ENCODE measurements at regions not wholly inside any gene's neighbourhood (a gene's known extent, or its start where the extent isn't known, plus 50 kb on each side); places are given as distances from the start of the nearest gene placed in this dataset.
"Not testable (repeated sequence)": the region's sequence is repeated elsewhere in the genome, so short reads cannot be mapped to it uniquely, and the experiment has no call there.

GRCh38 chr14:19158588-19158987, 191.4 kb downstream of the POTEM start:
- H3K4me3 Mint-ChIP-seq, CTCF ChIA-PET: not testable (repeated sequence)

GRCh38 chr14:19159003-19159625, 191.9 kb downstream of the POTEM start:
- CTCF ChIA-PET, H3K4me1 Mint-ChIP-seq, H3K27ac Mint-ChIP-seq, H3K36me3 Mint-ChIP-seq, H3K4me3 Mint-ChIP-seq, H3K9me3 Mint-ChIP-seq, DNase-seq, H3K27me3 Mint-ChIP-seq: not testable (repeated sequence)

More at GRCh38 chr14:19158588-19158987, 191.4 kb downstream of the POTEM start:
- H3K4me1 Mint-ChIP-seq, DNase-seq, H3K27me3 Mint-ChIP-seq, H3K9me3 Mint-ChIP-seq, H3K27ac Mint-ChIP-seq, H3K36me3 Mint-ChIP-seq: not testable (repeated sequence)

GRCh38 chr14:19160379-19160778, 193.1 kb downstream of the POTEM start:
- not testable (repeated sequence) for DNase-seq, H3K4me1 Mint-ChIP-seq, H3K4me3 Mint-ChIP-seq

GRCh38 chr14:19161251-19162033, 194.2 kb downstream of the POTEM start:
- CTCF ChIA-PET, H3K4me1 Mint-ChIP-seq, H3K4me3 Mint-ChIP-seq, H3K27me3 Mint-ChIP-seq, H3K36me3 Mint-ChIP-seq, H3K27ac Mint-ChIP-seq, H3K9me3 Mint-ChIP-seq: not testable (repeated sequence)
- DNase-seq = peak; percentile 20

More at GRCh38 chr14:19160379-19160778, 193.1 kb downstream of the POTEM start:
- H3K36me3 Mint-ChIP-seq, H3K27me3 Mint-ChIP-seq, CTCF ChIA-PET, H3K27ac Mint-ChIP-seq, H3K9me3 Mint-ChIP-seq: not testable (repeated sequence)

GRCh38 chr14:19162034-19162706, 194.9 kb downstream of the POTEM start:
- DNase-seq = peak; percentile 16
- H3K27ac Mint-ChIP-seq, H3K36me3 Mint-ChIP-seq, H3K4me1 Mint-ChIP-seq, H3K4me3 Mint-ChIP-seq, H3K27me3 Mint-ChIP-seq, CTCF ChIA-PET: not testable (repeated sequence)
- H3K9me3 Mint-ChIP-seq = peaks cover 10% of the 10 kb centered on the region

GRCh38 chr14:19162920-19163319, 195.7 kb downstream of the POTEM start:
- DNase-seq, H3K27me3 Mint-ChIP-seq, H3K36me3 Mint-ChIP-seq, H3K4me3 Mint-ChIP-seq, CTCF ChIA-PET, H3K4me1 Mint-ChIP-seq, H3K27ac Mint-ChIP-seq: not testable (repeated sequence)
- peaks cover 16% of the 10 kb centered on the region for H3K9me3 Mint-ChIP-seq

- H3K27ac Mint-ChIP-seq, DNase-seq, H3K4me1 Mint-ChIP-seq, H3K4me3 Mint-ChIP-seq, H3K27me3 Mint-ChIP-seq, H3K36me3 Mint-ChIP-seq, CTCF ChIA-PET: not testable (repeated sequence)
- H3K9me3 Mint-ChIP-seq = peaks cover 20% of the 10 kb centered on the region
Observed at GRCh38 chr14:19163891-19164290, 196.7 kb downstream of the POTEM start.

- H3K36me3 Mint-ChIP-seq, H3K27me3 Mint-ChIP-seq, H3K27ac Mint-ChIP-seq, H3K4me1 Mint-ChIP-seq, DNase-seq, CTCF ChIA-PET, H3K4me3 Mint-ChIP-seq: not testable (repeated sequence)
- H3K9me3 Mint-ChIP-seq = peaks cover 24% of the 10 kb centered on the region
Observed at GRCh38 chr14:19164426-19164825, 197.2 kb downstream of the POTEM start.

GRCh38 chr14:19166056-19166455, 198.8 kb downstream of the POTEM start:
- DNase-seq, H3K27ac Mint-ChIP-seq, H3K36me3 Mint-ChIP-seq, H3K4me3 Mint-ChIP-seq, H3K27me3 Mint-ChIP-seq, H3K4me1 Mint-ChIP-seq, CTCF ChIA-PET: not testable (repeated sequence)
- peaks cover 29% of the 10 kb centered on the region for H3K9me3 Mint-ChIP-seq

- DNase-seq, H3K27ac Mint-ChIP-seq, CTCF ChIA-PET, H3K27me3 Mint-ChIP-seq, H3K36me3 Mint-ChIP-seq, H3K4me1 Mint-ChIP-seq, H3K4me3 Mint-ChIP-seq: not testable (repeated sequence)
- H3K9me3 Mint-ChIP-seq = peaks cover 23% of the 10 kb centered on the region
Observed at GRCh38 chr14:19167454-19168190, 200.4 kb downstream of the POTEM start.

- CTCF ChIA-PET, H3K27me3 Mint-ChIP-seq, H3K27ac Mint-ChIP-seq, H3K4me3 Mint-ChIP-seq, DNase-seq, H3K36me3 Mint-ChIP-seq, H3K4me1 Mint-ChIP-seq: not testable (repeated sequence)
- H3K9me3 Mint-ChIP-seq = peaks cover 23% of the 10 kb centered on the region
Observed at GRCh38 chr14:19168261-19168660, 201.0 kb downstream of the POTEM start.

GRCh38 chr14:19169561-19170362, 202.5 kb downstream of the POTEM start:
- H3K27ac Mint-ChIP-seq, H3K4me1 Mint-ChIP-seq, H3K36me3 Mint-ChIP-seq, H3K27me3 Mint-ChIP-seq, DNase-seq, H3K4me3 Mint-ChIP-seq, CTCF ChIA-PET: not testable (repeated sequence)
- H3K9me3 Mint-ChIP-seq = peaks cover 23% of the 10 kb centered on the region

- H3K27ac Mint-ChIP-seq, H3K4me1 Mint-ChIP-seq, H3K36me3 Mint-ChIP-seq, H3K27me3 Mint-ChIP-seq, DNase-seq, H3K4me3 Mint-ChIP-seq, CTCF ChIA-PET: not testable (repeated sequence)
- H3K9me3 Mint-ChIP-seq = peaks cover 16% of the 10 kb centered on the region
Observed at GRCh38 chr14:19172745-19173144, 205.5 kb downstream of the POTEM start.

- H3K9me3 Mint-ChIP-seq = peaks cover 12% of the 10 kb centered on the region
- H3K36me3 Mint-ChIP-seq, H3K27me3 Mint-ChIP-seq, H3K27ac Mint-ChIP-seq, H3K4me3 Mint-ChIP-seq, CTCF ChIA-PET, DNase-seq, H3K4me1 Mint-ChIP-seq: not testable (repeated sequence)
Observed at GRCh38 chr14:19173188-19173587, 206.0 kb downstream of the POTEM start.
